ENCODE measurements at regions not wholly inside any gene's neighbourhood (a gene's known extent, or its start where the extent isn't known, plus 50 kb on each side); places are given as distances from the start of the nearest gene placed in this dataset.
A peak's percentile ranks its signal among the peaks of the same experiment; 100 is the strongest.

GRCh38 chr11:70646272-70647049 is 248.1 kb downstream of the CTTN start:
- intact Hi-C loops (cut with DNase I): no loop called here
- no peak for ATAC-seq (ENCODE audit: poor library complexity)
- DNase-seq: no peak

DNA sequence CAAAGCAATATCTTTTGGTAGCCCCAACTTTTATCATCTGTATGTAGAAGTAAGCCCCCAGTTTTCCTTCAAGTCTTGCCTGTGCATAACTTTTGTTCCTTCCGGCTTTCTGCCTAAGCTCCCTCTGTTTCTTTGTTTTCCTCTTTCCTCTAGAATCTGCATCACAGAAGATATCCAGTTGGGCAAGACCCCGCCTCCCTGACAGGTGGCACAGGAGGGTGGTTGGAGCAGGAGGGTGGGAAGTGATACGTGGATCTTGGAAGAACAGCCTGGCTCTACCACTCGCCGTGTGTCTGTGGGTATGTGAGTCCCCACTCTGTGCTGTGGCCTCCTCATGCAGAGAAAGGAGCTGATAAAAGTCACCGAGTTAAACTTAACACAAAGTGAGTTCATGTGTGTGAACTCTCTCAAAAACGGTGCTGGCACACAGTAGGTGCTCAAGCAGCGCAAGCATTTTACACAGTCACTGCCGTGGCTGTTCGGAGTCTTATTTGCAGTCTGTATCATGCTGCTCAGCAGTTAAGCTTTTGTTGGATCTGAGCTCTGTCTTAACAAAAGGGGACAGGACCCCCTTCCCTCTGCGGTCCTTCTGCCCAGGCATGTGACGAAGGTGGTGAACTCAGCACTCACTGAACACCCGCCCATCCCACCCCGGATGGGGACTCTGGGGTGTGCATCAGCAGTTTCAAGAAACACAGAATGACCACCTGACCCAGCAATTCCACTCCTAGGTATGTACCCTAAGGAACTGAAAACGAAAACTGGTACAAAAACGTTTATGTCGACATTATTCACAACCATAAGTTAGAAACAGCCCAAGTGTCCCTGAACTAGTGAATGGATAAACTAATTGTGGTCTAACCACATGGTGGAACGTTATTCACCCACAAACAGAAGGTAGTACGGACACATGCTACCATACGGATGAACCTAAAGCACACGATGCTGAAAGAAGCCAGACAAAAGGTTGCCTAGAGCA is 249.1 kb downstream of the CTTN start:
- ATAC-seq (ENCODE audit: poor library complexity) (no peak), DNase-seq (peak; percentile 10)
- intact Hi-C loops (cut with DNase I): no loop called here

DNA sequence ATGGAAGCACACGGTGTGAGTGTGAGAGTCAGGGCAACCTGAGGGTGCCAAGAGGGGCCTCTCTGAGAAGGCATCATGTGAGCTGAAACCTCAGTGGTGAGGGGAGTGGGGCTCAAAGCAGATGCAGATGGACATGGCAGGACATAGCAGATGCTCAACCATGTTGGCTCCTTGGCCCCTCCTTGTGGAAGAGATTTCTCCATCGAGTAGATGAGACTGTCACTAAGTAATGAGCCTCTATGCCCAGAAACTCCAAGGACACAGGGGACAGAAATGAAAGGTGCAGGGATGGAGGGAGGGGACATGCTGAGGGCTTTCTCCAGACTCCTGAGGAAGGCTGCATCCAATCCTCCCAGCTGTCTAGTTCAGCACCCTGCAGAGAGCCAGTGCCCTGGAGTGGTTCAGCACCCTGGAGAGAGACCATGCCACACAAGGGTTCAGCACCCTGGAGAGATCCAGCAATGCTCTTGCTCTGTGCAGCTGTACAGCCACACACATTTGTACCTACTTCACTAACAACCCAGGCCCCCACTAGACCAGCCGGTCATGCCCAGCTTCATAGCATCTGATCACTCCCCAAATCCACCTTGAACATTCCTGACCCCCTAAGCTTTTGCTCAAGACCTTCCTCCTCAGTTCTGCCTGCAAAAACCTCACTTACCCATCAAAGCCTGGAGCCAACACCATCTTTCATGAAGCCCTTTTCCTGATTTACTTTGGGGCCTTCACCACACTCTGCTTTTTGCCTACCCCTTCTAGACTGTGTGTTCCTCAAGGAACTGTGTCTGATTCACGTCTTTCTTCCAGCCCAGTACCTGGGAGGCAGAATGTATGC is 252.0 kb downstream of the CTTN start:
- intact Hi-C loops (cut with DNase I): no loop called here
- ATAC-seq (ENCODE audit: poor library complexity) (peak; percentile 89), DNase-seq (peak; percentile 66)

GRCh38 chr11:70651031-70651430 is 252.7 kb downstream of the CTTN start:
- no peak for DNase-seq
- intact Hi-C loops (cut with DNase I): no loop called here
- no peak for ATAC-seq (ENCODE audit: poor library complexity)

DNA sequence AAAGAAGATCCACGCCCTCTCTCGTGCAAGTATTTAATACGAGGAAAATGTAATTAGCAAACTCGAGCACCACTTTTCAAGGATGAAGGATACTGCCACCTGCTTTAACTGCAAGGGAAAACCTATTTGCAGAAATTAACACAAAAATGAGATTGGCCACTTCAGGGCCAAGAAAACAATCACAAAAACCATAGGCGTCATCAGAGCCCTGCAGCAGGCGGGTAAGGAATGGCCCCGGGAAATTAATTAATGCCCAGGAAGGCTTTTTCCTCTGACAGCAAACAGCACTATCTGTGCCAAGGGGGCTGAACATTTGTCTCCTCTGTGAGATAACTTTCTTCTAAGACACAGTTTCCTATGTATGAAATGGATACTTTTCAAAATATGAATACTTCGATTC is 255.7 kb downstream of the CTTN start:
- intact Hi-C loops (cut with DNase I): no loop called here
- ATAC-seq (ENCODE audit: poor library complexity) (no peak), DNase-seq (no peak)

- ATAC-seq (ENCODE audit: poor library complexity) (no peak), DNase-seq (no peak)
- intact Hi-C loops (cut with DNase I): no loop called here
These were observed 257.5 kb downstream of the CTTN start for GRCh38 chr11:70655816-70656215.

DNA sequence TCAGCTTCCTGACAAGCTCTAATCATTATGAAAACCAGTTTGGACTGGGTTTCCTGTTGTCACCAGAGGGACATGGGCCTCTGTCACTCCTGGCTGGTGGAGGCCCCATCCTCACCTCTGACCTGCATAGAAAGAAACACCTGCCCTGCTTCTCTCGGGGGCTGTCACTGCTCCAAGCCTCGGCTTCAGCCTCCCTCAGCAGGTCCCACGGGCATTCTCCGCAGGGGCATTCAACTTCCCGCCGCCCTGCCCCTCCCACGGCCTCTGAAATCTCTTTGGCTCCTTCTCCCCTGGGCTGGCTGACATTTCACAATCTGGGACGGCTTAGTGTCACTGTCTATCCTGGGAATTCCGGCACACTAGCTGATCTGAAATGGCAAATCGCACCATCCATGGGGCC is 257.9 kb downstream of the CTTN start:
- no peak for DNase-seq
- intact Hi-C loops (cut with DNase I): no loop called here
- peak; percentile 46 for ATAC-seq (ENCODE audit: poor library complexity)

DNA sequence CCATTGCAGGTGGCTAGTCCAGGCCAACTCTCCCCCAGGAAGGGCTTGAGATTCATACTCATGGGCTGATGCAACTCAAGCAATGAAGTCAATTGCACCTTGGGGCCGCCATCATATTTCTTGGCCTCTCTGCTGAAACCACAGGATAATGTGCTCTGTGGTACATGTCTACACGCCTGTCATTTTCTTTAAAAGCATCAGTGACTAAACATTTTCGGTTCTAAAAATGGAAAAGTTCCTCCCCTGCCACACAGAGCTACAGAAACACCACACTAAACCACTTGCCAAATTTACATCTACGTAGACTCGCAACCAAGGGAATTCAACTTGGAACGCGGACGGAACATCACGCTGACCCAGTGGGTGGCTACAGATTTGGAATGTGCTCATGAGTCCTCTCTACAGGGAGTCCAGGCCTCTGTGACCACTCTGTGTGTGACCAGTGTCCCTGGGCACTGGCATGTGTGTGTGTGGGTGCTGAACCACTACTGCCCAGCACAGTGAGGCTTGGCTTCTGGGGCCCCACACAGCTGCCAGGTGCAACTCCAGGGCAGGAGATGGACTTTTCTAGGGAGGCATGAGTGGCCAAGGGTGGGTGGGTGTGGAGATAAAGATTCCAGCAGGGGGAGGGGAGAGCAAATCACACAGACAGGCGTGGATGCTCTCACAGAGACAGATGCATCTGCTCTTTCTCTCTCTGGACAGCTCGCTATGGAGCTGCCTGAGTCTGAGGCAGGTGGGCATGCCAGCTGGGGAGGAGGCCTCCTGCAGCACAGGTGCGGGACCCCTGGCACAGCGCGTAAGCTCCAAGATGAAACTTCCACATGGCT is 261.9 kb downstream of the CTTN start:
- ATAC-seq (ENCODE audit: poor library complexity) (no peak), DNase-seq (no peak)
- intact Hi-C loops (cut with DNase I): no loop called here

- DNase-seq (no peak), ATAC-seq (ENCODE audit: poor library complexity) (no peak)
- intact Hi-C loops (cut with DNase I): no loop called here
These were observed 262.5 kb downstream of the CTTN start for GRCh38 chr11:70660889-70661197.

DNA sequence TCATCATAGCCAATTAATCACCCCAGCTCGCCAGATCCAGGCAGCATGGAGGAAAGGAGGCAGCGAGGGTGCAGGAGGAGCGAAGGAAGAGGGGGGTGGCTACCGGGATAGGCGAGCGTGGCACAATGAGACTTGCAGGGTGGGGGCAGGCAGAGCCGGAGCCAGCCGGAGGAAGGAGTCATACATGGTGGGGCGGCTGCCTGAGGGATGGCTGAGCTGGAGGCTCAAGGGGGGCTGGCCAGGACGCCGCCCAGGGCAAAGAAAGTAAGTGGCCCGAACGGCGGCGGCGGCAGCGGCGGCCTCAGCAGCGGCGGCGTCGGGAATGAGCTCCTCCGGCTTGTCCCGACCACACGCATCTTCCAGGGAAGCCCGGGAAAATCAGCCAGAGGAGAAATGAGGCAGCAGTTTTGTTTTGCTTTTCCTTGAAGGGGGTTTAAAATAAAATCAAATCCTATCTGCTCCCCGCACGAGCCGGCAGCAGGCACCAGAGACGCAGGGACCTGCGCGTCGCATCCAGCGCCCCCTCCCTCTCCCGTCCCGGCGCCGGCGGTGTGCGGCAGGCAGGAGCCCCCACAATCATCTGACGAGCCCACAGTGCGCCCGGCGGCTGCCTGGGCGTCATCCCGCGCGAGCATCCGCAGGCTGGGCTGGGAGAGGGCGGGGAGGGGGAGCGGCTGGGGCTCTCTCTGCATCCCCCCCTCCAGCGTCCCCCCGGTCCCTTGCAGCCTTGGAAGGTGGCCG is 263.6 kb downstream of the CTTN start:
- no peak for DNase-seq
- ATAC-seq (ENCODE audit: poor library complexity): peak; percentile 22
- intact Hi-C loops (cut with DNase I): no loop called here

GRCh38 chr11:70662691-70663098 is 264.4 kb downstream of the CTTN start:
- intact Hi-C loops (cut with DNase I): no loop called here
- ATAC-seq (ENCODE audit: poor library complexity) (no peak), DNase-seq (no peak)

DNA sequence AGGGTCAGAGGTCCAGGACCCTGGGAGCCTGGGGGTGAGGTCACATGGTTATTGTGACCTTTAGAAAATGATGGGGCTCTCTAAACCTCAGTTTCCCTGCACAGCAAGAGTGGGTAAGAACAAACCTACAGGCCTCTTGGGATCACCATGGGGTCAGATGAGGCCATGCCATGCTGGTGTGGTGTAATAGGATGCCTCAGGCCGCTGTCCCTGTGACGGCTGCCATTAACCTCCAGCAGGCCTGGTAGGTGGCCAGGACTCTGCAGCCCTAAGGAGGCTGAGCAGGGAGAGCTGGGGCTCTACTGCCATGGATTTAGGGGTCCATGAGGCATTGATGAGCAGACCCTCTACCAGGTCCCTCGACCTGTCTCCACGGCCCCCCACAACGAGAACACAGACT is 265.5 kb downstream of the CTTN start:
- ATAC-seq (ENCODE audit: poor library complexity) (no peak), DNase-seq (no peak)
- intact Hi-C loops (cut with DNase I): no loop called here

DNA sequence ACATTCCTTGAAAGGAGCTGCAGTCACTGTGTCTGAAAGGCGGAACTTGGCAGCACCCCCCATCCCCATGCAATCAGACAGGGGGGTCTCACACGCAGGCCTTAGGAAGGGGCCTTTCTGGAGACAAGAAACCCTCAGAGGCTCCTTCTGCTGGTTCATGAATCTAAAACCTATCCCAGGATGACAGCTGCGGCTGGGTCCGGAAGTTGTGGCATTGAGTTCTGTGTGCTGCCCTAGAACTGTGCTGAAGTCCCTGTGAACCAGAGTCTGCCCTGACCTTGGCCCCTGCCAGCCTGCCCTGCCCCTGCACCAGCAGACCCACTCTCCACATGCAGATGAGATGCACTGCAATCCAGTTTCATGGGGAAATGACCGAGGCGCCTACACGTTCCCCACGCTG is 268.0 kb downstream of the CTTN start:
- ATAC-seq (ENCODE audit: poor library complexity) (no peak), DNase-seq (no peak)
- intact Hi-C loops (cut with DNase I): no loop called here

DNA sequence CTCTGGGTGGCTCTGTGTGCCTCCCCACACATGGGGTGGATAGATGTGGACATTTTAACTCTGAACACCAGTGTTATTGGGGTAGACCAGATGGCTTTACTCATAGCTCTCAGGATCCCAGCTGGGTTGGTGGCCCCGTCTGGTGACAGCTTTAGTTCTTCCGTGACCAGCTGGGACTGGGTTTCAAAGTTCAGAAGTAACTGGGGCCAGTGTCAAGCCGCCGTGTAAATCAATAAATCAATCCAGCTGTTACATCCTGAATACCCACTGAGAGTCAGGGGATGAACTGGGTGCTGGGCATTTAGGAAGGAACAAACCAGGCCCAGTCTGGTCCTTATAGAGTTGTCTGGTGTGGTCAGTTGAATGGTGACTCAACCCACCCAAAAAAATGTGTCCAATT is 269.4 kb downstream of the CTTN start:
- no peak for ATAC-seq (ENCODE audit: poor library complexity)
- intact Hi-C loops (cut with DNase I): no loop called here

GRCh38 chr11:70668204-70669202 is 270.2 kb downstream of the CTTN start:
- intact Hi-C loops (cut with DNase I): no loop called here
- DNase-seq (no peak), ATAC-seq (ENCODE audit: poor library complexity) (no peak)

More for the DNA sequence above, 269.4 kb downstream of the CTTN start:
- no peak for DNase-seq

GRCh38 chr11:70669281-70669680 is 271.0 kb downstream of the CTTN start:
- no peak for DNase-seq
- intact Hi-C loops (cut with DNase I): no loop called here
- ATAC-seq (ENCODE audit: poor library complexity): no peak
